ENCODE measurements at regions not wholly inside any gene's neighbourhood (a gene's known extent, or its start where the extent isn't known, plus 50 kb on each side); places are given as distances from the start of the nearest gene placed in this dataset.

DNA sequence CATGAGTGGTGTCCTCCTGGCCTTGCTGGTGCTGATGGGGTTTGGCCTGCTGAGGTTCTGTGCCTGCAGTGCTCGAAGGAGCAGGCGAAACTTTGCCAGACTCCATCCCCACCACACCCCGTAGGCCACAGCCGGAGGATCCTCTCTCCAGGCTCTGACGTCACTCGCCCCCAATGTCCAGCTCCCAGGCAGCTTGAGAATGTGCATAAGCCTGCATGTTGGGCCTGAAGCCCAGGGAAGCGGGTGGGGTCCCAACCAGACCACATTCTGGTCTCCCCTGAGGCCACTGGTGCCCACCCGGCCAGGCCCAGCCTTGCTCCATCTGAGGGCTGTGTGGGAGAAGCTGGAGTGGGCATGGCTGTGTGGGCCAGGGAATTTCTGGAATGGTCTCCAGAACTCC lies 109.8 kb downstream of the ASB7 start:
- ChIA-PET POLR2A (no interaction called here), CTCF (no interaction called here)
- no peaks in the 10 kb centered on the region for H3K4me1 Mint-ChIP-seq
- no peak for DNase-seq
- Histone ChIP-seq H3K4me1 (ENCODE audit: control insufficient read depth in 2 of 2, insufficient read depth in 2 of 2, low read length in 2 of 2) (no peaks in the 10 kb centered on the region), H2AFZ (ENCODE audit: insufficient read depth, low read depth, low read length, poor library complexity, severe bottlenecking) (no peak overlapping the region), H4K20me1 (ENCODE audit: control insufficient read depth, insufficient read depth, low read length, poor library complexity, severe bottlenecking) (no peaks in the 10 kb centered on the region), H3K27me3 (replicated peaks in 1 of 4; ENCODE audit: control extremely low read depth in 1 of 4, control insufficient read depth in 3 of 4, insufficient read depth in 4 of 4, low read length in 3 of 4) (no peaks in the 10 kb centered on the region), H3K9ac (ENCODE audit: low read length) (no peak overlapping the region), H3K79me2 (ENCODE audit: control insufficient read depth, insufficient read depth, low read length) (no peaks in the 10 kb centered on the region), H3K36me3 (replicated peaks in 1 of 2; ENCODE audit: control extremely low read depth in 1 of 2, control insufficient read depth in 1 of 2, extremely low read depth in 1 of 2, insufficient read depth in 2 of 2, low read length in 1 of 2) (no peaks in the 10 kb centered on the region), H3K27ac (ENCODE audit: low read length in 2 of 2) (no peak overlapping the region), H3K4me2 (replicated peaks; ENCODE audit: low read depth, low read length, poor library complexity, severe bottlenecking) (no peak overlapping the region), H3K9me3 (ENCODE audit: control extremely low read depth in 1 of 3, control insufficient read depth in 2 of 3, insufficient read depth in 1 of 3, low read length in 2 of 3) (peaks cover 0 to 4% (median 0%) of the 10 kb centered on the region in 3 donors), H3K4me3 (ENCODE audit: control extremely low read depth in 1 of 5, extremely low read depth in 1 of 5, insufficient read depth in 1 of 5, low read depth in 2 of 5, low read length in 4 of 5) (no peak overlapping the region)
- peaks cover 13% of the 10 kb centered on the region for H3K27me3 Mint-ChIP-seq
- no peaks in the 10 kb centered on the region for H3K9me3 Mint-ChIP-seq (ENCODE audit: insufficient read depth)
- ATAC-seq (ENCODE audit: low read depth), result no peak
- TF ChIP-seq, protein P1, sequence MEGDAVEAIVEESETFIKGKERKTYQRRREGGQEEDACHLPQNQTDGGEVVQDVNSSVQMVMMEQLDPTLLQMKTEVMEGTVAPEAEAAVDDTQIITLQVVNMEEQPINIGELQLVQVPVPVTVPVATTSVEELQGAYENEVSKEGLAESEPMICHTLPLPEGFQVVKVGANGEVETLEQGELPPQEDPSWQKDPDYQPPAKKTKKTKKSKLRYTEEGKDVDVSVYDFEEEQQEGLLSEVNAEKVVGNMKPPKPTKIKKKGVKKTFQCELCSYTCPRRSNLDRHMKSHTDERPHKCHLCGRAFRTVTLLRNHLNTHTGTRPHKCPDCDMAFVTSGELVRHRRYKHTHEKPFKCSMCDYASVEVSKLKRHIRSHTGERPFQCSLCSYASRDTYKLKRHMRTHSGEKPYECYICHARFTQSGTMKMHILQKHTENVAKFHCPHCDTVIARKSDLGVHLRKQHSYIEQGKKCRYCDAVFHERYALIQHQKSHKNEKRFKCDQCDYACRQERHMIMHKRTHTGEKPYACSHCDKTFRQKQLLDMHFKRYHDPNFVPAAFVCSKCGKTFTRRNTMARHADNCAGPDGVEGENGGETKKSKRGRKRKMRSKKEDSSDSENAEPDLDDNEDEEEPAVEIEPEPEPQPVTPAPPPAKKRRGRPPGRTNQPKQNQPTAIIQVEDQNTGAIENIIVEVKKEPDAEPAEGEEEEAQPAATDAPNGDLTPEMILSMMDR (IDR thresholded peaks at IDR 0.05), result no peak
- no peak for TF ChIP-seq EZH2 (IDR thresholded peaks at IDR 0.05; ENCODE audit: borderline replicate concordance, insufficient read depth, low read depth, low read length, poor library complexity, severe bottlenecking)
- WGBS (ENCODE audit: insufficient coverage), result 81% methylated on average over 8 of the region's 8 CpGs
- intact Hi-C loops (cut with micrococcal nuclease), result no loop called here
- H3K4me3 Mint-ChIP-seq, result no peak overlapping the region
- no peak overlapping the region for H3K27ac Mint-ChIP-seq

DNA sequence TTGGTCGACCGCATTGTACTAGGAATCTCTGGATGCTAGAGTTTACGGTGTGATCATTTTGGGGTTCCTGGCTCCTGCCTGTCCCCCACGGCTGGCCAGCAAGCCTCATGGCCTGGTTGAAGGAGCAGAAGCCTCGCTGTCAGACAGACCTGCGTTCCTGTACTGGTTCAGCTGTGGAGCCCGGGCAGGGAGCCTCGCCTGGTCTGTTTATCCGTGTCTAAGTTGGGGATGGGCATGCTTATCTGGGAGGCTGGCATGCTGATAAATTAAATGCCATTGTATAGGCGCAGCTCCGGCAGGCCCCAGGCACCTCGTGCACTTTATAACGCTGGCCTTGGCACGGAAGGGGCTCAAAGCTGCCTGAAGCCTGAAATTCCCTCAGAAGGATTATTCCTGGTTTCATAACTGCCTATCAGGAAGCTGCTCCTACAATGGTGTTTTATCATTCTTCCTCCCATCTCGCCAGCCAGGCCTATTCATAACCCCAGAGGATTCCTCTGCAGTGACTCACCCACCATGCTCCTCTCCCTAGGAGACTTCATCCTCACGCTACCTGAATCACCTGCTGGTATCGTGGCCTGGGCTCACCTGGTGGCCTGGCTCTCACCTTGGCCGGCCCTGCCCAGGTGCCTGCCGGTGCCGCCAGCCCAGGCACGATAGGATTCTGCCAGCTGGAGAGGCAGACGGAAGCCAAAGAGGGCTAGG lies 110.9 kb downstream of the ASB7 start:
- WGBS (ENCODE audit: insufficient coverage), result 87% methylated on average over 22 of the region's 22 CpGs
- POLR2A ChIA-PET, result no interaction called here

More for the DNA sequence above, 110.9 kb downstream of the ASB7 start:
- Histone ChIP-seq H3K79me2 (ENCODE audit: control insufficient read depth, insufficient read depth, low read length) (no peaks in the 10 kb centered on the region), H3K9ac (ENCODE audit: low read length) (no peak overlapping the region), H4K20me1 (ENCODE audit: control insufficient read depth, insufficient read depth, low read length, poor library complexity, severe bottlenecking) (no peaks in the 10 kb centered on the region), H3K9me3 (ENCODE audit: control extremely low read depth in 1 of 3, control insufficient read depth in 2 of 3, insufficient read depth in 1 of 3, low read length in 2 of 3) (peaks cover 0 to 4% (median 0%) of the 10 kb centered on the region in 3 donors), H3K4me3 (ENCODE audit: control extremely low read depth in 1 of 5, extremely low read depth in 1 of 5, insufficient read depth in 1 of 5, low read depth in 2 of 5, low read length in 4 of 5) (no peak overlapping the region), H3K4me2 (replicated peaks; ENCODE audit: low read depth, low read length, poor library complexity, severe bottlenecking) (no peak overlapping the region), H3K4me1 (ENCODE audit: control insufficient read depth in 2 of 2, insufficient read depth in 2 of 2, low read length in 2 of 2) (no peaks in the 10 kb centered on the region), H3K36me3 (replicated peaks in 1 of 2; ENCODE audit: control extremely low read depth in 1 of 2, control insufficient read depth in 1 of 2, extremely low read depth in 1 of 2, insufficient read depth in 2 of 2, low read length in 1 of 2) (no peaks in the 10 kb centered on the region), H3K27me3 (replicated peaks in 1 of 4; ENCODE audit: control extremely low read depth in 1 of 4, control insufficient read depth in 3 of 4, insufficient read depth in 4 of 4, low read length in 3 of 4) (no peaks in the 10 kb centered on the region), H2AFZ (ENCODE audit: insufficient read depth, low read depth, low read length, poor library complexity, severe bottlenecking) (no peak overlapping the region), H3K27ac (ENCODE audit: low read length in 2 of 2) (no peak overlapping the region)
- CTCF ChIA-PET, result no interaction called here
- ATAC-seq (ENCODE audit: low read depth) (no peak), DNase-seq (no peak)
- Mint-ChIP-seq H3K27me3 (peaks cover 10% of the 10 kb centered on the region), H3K4me3 (no peak overlapping the region), H3K27ac (no peak overlapping the region), H3K9me3 (ENCODE audit: insufficient read depth) (no peaks in the 10 kb centered on the region), H3K4me1 (no peaks in the 10 kb centered on the region)
- TF ChIP-seq, protein P1 (IDR thresholded peaks at IDR 0.05), result no peak
- TF ChIP-seq EZH2 (IDR thresholded peaks at IDR 0.05; ENCODE audit: borderline replicate concordance, insufficient read depth, low read depth, low read length, poor library complexity, severe bottlenecking), result no peak
- intact Hi-C loops (cut with micrococcal nuclease), result no loop called here
